A673 (cell line): ENCODE measurements at regions not wholly inside any gene's neighbourhood (a gene's known extent, or its start where the extent isn't known, plus 50 kb on each side); places are given as distances from the start of the nearest gene placed in this dataset.

ENCODE experiments used
- BruUV-seq: library from RNA; stranded (reverse); fragments of 400-500 nt; replicated peaks from 2 replicates; lab custom pipeline; 2021; lab: Mats Ljungman, UMichigan
- CTCF ChIA-PET: fragments of 300-600 bp; sonication (Branson Sonifier 250); formaldehyde crosslinking; loops from one replicate; lab custom pipeline; 2022; ENCODE audit warnings: antibody characterized with exemption; lab: Charles Lee
- POLR2A ChIA-PET: fragments of 300-600 bp; sonication (Branson Sonifier 250); formaldehyde crosslinking; loops from one replicate; lab custom pipeline; 2022; ENCODE audit warnings: antibody characterized with exemption; ENCODE audit not compliant: low non-redundant PET; lab: Charles Lee
- DNase-seq: peaks from one replicate; pipeline ENCODE4 v3.0.0-alpha.2; 2015; ENCODE audit warnings: low spot score
- H3K27ac ChIP-seq: fragments of 200-600 bp; sonication (generic); 2 replicates; pipeline ENCODE4 v1.5.1; 2016; ENCODE audit warnings: mixed run types, low read depth, mild to moderate bottlenecking, mixed read lengths, antibody characterized with exemption, low read length; ENCODE audit not compliant: poor library complexity, severe bottlenecking
- H3K27me3 ChIP-seq: fragments of 200-600 bp; sonication (generic); replicated peaks from 2 replicates; pipeline ENCODE4 v1.6.1; 2017; ENCODE audit warnings: mixed run types, low read depth, mild to moderate bottlenecking, mixed read lengths, antibody characterized with exemption, low read length; ENCODE audit not compliant: insufficient read depth, poor library complexity
- H3K36me3 ChIP-seq: fragments of 200-600 bp; sonication (generic); 2 replicates; pipeline ENCODE4 v1.6.1; 2016; ENCODE audit warnings: mixed run types, mild to moderate bottlenecking, mixed read lengths, antibody characterized with exemption, low read length; ENCODE audit not compliant: insufficient read depth, poor library complexity, severe bottlenecking
- H3K4me1 ChIP-seq: fragments of 200-600 bp; sonication (generic); 2 replicates; pipeline ENCODE4 v1.6.1; 2017; ENCODE audit warnings: mixed run types, mild to moderate bottlenecking, mixed read lengths, antibody characterized with exemption, low read length; ENCODE audit not compliant: insufficient read depth, poor library complexity, severe bottlenecking
- H3K4me3 ChIP-seq: fragments of 200-600 bp; sonication (generic); 2 replicates; pipeline ENCODE4 v1.5.1; 2016; ENCODE audit warnings: low read depth, mixed run types, mild to moderate bottlenecking, mixed read lengths, low read length; ENCODE audit not compliant: poor library complexity, severe bottlenecking
- H3K9me3 ChIP-seq: fragments of 200-600 bp; sonication (generic); 2 replicates; pipeline ENCODE4 v1.6.1; 2016; ENCODE audit warnings: mixed run types, low read depth, mild to moderate bottlenecking, mixed read lengths, antibody characterized with exemption, low read length; ENCODE audit not compliant: poor library complexity, severe bottlenecking
- EZH2 ChIP-seq: fragments of 200-600 bp; sonication (generic); IDR thresholded peaks from 2 replicates; pipeline ENCODE4 v1.6.1; 2017; ENCODE audit warnings: borderline replicate concordance, low read depth, mild to moderate bottlenecking, mixed read lengths, antibody characterized with exemption, low read length; ENCODE audit not compliant: poor library complexity, severe bottlenecking
- intact Hi-C: fragments of 100-400 bp; cut with micrococcal nuclease; formaldehyde crosslinking; loops from one replicate; pipeline ENCODE4 v1.10.0; 2022; ENCODE audit not compliant: unreplicated experiment
- TF ChIP-seq, protein P1 (sequence below): fragments of 300-800, 200-600 bp; sonication (generic); conservative IDR thresholded peaks from 2 replicates; pipeline ENCODE4 v1.5.1; 2017; ENCODE audit warnings: low read depth, mild to moderate bottlenecking, antibody characterized with exemption, low read length, moderate library complexity, mixed read lengths

- Histone ChIP-seq H3K27ac (no peak overlapping the region), H3K4me1 (no peaks in the 10 kb centered on the region), H3K27me3 (no peaks in the 10 kb centered on the region), H3K4me3 (no peak overlapping the region), H3K9me3 (no peaks in the 10 kb centered on the region), H3K36me3 (no peaks in the 10 kb centered on the region)
- ChIA-PET POLR2A (no interaction called here), CTCF (no interaction called here)
- BruUV-seq, result no TSS peak
- intact Hi-C loops, result no loop called here
- no peak for DNase-seq
- TF ChIP-seq, protein P1, sequence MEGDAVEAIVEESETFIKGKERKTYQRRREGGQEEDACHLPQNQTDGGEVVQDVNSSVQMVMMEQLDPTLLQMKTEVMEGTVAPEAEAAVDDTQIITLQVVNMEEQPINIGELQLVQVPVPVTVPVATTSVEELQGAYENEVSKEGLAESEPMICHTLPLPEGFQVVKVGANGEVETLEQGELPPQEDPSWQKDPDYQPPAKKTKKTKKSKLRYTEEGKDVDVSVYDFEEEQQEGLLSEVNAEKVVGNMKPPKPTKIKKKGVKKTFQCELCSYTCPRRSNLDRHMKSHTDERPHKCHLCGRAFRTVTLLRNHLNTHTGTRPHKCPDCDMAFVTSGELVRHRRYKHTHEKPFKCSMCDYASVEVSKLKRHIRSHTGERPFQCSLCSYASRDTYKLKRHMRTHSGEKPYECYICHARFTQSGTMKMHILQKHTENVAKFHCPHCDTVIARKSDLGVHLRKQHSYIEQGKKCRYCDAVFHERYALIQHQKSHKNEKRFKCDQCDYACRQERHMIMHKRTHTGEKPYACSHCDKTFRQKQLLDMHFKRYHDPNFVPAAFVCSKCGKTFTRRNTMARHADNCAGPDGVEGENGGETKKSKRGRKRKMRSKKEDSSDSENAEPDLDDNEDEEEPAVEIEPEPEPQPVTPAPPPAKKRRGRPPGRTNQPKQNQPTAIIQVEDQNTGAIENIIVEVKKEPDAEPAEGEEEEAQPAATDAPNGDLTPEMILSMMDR, result no peak
- TF ChIP-seq EZH2, result no peak
Measured at GRCh38 chr9:1125741-1126140, 75.6 kb downstream of the DMRT2 start.

- Histone ChIP-seq H3K36me3 (no peaks in the 10 kb centered on the region), H3K4me3 (no peak overlapping the region), H3K9me3 (no peaks in the 10 kb centered on the region), H3K27me3 (no peaks in the 10 kb centered on the region), H3K4me1 (no peaks in the 10 kb centered on the region), H3K27ac (no peak overlapping the region)
- ChIA-PET CTCF (no interaction called here), POLR2A (no interaction called here)
- no peak for DNase-seq
- no peak for TF ChIP-seq EZH2
- TF ChIP-seq, protein P1, result no peak
- BruUV-seq, result no TSS peak
- intact Hi-C loops, result no loop called here
Measured at GRCh38 chr9:1128046-1128445, 77.9 kb downstream of the DMRT2 start.

DNA sequence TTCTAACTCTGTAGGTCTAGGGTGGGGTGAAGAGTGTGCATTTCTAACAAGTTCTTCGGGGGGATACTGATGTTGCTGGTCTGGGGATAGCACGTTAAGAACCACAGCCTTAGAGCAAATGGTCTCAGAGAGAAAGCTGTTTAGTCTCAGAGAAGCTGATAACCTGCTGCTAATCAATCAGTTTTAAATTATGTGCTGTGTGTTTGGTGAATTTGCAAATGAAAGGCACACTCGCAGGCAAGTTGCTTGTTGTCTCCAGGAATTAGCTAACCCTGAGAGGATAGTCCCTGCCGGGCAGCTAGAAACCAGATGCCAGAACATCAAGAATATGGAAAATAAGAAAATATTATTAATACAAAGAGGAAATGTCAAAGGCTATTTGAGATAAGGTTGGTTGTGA lies 79.2 kb downstream of the DMRT2 start:
- TF ChIP-seq, protein P1, result no peak
- intact Hi-C loops, result no loop called here
- no peaks in the 10 kb centered on the region for H3K4me1 ChIP-seq
- no peaks in the 10 kb centered on the region for H3K9me3 ChIP-seq
- no peak overlapping the region for H3K27ac ChIP-seq
- BruUV-seq, result no TSS peak
- H3K27me3 ChIP-seq, result no peaks in the 10 kb centered on the region
- DNase-seq, result no peak
- ChIA-PET POLR2A (no interaction called here), CTCF (no interaction called here)
- no peak overlapping the region for H3K4me3 ChIP-seq
- no peaks in the 10 kb centered on the region for H3K36me3 ChIP-seq
